WI38 (cell line): ENCODE measurements at regions not wholly inside any gene's neighbourhood (a gene's known extent, or its start where the extent isn't known, plus 50 kb on each side); places are given as distances from the start of the nearest gene placed in this dataset.
"Not testable (repeated sequence)": the region's sequence is repeated elsewhere in the genome, so short reads cannot be mapped to it uniquely, and the experiment has no call there.

Experiments used
- H3K4me3 ChIP-seq: 2 replicates; pipeline ENCODE4 v1.5.1; 2011; ENCODE audit warnings: low read depth, mild to moderate bottlenecking, control low read depth, low read length
- TF ChIP-seq, protein P1 (sequence below): IDR thresholded peaks from 2 replicates; pipeline ENCODE4 v1.5.1; 2012; ENCODE audit warnings: low read depth, mild to moderate bottlenecking, control low read depth, low read length

GRCh38 chr13:94799299-94799698 is 87.0 kb upstream of the SOX21 start:
- no peak overlapping the region for H3K4me3 ChIP-seq
- TF ChIP-seq, protein P1, sequence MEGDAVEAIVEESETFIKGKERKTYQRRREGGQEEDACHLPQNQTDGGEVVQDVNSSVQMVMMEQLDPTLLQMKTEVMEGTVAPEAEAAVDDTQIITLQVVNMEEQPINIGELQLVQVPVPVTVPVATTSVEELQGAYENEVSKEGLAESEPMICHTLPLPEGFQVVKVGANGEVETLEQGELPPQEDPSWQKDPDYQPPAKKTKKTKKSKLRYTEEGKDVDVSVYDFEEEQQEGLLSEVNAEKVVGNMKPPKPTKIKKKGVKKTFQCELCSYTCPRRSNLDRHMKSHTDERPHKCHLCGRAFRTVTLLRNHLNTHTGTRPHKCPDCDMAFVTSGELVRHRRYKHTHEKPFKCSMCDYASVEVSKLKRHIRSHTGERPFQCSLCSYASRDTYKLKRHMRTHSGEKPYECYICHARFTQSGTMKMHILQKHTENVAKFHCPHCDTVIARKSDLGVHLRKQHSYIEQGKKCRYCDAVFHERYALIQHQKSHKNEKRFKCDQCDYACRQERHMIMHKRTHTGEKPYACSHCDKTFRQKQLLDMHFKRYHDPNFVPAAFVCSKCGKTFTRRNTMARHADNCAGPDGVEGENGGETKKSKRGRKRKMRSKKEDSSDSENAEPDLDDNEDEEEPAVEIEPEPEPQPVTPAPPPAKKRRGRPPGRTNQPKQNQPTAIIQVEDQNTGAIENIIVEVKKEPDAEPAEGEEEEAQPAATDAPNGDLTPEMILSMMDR, result no peak

GRCh38 chr13:94798738-94799137 is 86.4 kb upstream of the SOX21 start:
- TF ChIP-seq, protein P1, result no peak
- no peak overlapping the region for H3K4me3 ChIP-seq

GRCh38 chr13:94795292-94795691 is 82.9 kb upstream of the SOX21 start:
- H3K4me3 ChIP-seq, result no peak overlapping the region
- TF ChIP-seq, protein P1, result no peak

GRCh38 chr13:94786246-94786645 is 73.9 kb upstream of the SOX21 start:
- not testable (repeated sequence) for H3K4me3 ChIP-seq

- TF ChIP-seq, protein P1, result no peak
Observed at GRCh38 chr13:94784066-94784465, 71.7 kb upstream of the SOX21 start.

GRCh38 chr13:94783489-94783888 is 71.1 kb upstream of the SOX21 start:
- TF ChIP-seq, protein P1, result no peak
- no peak overlapping the region for H3K4me3 ChIP-seq

More at GRCh38 chr13:94784066-94784465, 71.7 kb upstream of the SOX21 start:
- H3K4me3 ChIP-seq, result no peak overlapping the region

- TF ChIP-seq, protein P1, result no peak
- H3K4me3 ChIP-seq, result no peak overlapping the region
Observed at GRCh38 chr13:94780421-94780820, 68.1 kb upstream of the SOX21 start.

- TF ChIP-seq, protein P1, result no peak
Observed at GRCh38 chr13:94778986-94779385, 66.6 kb upstream of the SOX21 start.

More at GRCh38 chr13:94778986-94779385, 66.6 kb upstream of the SOX21 start:
- H3K4me3 ChIP-seq, result no peak overlapping the region
